PC-3 (cell line): ENCODE measurements at regions not wholly inside any gene's neighbourhood (a gene's known extent, or its start where the extent isn't known, plus 50 kb on each side); places are given as distances from the start of the nearest gene placed in this dataset.

Source experiments
- CTCF ChIP-seq: fragments of 300-600 bp; sonication (generic); conservative IDR thresholded peaks from 2 replicates; pipeline ENCODE4 v1.5.1; 2017; ENCODE audit warnings: antibody characterized with exemption, low read depth, mild to moderate bottlenecking, low read length
- EZH2 ChIP-seq: fragments of 300-600 bp; sonication (generic); IDR thresholded peaks from one replicate; pipeline ENCODE4 v1.6.1; 2017; ENCODE audit warnings: antibody characterized with exemption, mild to moderate bottlenecking, low read length; ENCODE audit not compliant: unreplicated experiment
- EZH2phosphoT487 ChIP-seq: fragments of 300-600 bp; sonication (generic); IDR thresholded peaks from 2 replicates; pipeline ENCODE4 v1.6.1; 2018; ENCODE audit warnings: mild to moderate bottlenecking, antibody characterized with exemption, low read length, borderline replicate concordance

DNA sequence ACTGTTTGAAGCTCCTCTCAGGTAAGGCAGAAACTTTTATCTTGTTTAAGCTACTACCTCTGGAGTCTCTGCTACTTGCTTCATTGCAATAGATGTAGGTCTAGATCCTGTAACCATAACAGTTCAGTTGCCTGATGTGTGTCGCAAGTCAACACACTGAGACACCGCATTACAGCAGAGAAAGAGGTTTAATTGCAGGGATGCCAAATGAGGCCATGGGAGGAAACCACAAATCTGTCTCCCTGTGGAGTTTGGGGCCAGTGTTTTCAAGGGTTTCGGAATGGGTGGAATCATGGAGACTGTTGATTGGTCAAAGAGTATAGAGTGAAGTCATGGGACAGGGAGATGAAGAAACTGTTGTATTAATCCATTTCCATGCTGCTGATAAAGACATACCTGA is 57.1 kb upstream of the RBM24 start:
- TF ChIP-seq CTCF: no peak
- no peak for TF ChIP-seq EZH2
- no peak for TF ChIP-seq EZH2phosphoT487
